HG02943 (cell line): ENCODE measurements at regions not wholly inside any gene's neighbourhood (a gene's known extent, or its start where the extent isn't known, plus 50 kb on each side); places are given as distances from the start of the nearest gene placed in this dataset.

Source experiments
- ATAC-seq: cut with Tn5 transposase; IDR thresholded peaks from one replicate; pipeline ENCODE4 v1.9.1; 2021; ENCODE audit warnings: mild to moderate bottlenecking, low read depth, moderate library complexity; ENCODE audit not compliant: unreplicated experiment

DNA sequence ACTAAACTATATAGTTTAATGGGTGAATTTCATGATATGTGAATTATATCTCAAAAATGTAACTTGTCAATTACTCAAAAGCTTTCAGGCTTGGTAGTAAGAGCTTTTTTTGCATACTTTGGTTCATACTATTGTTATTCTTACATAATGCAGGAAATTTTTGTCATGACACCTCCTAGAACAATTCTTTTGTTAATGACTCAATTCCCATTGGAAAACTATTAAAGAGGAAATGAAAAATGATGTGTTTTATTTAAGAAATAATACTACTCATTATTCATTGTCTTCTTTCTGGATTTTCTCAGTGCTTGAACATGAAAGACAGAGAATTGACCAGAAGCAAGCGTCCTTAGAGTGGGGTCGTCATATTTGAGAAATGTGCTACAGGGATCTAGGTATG is 196.4 kb upstream of the KCNJ16 start:
- ATAC-seq = no peak

DNA sequence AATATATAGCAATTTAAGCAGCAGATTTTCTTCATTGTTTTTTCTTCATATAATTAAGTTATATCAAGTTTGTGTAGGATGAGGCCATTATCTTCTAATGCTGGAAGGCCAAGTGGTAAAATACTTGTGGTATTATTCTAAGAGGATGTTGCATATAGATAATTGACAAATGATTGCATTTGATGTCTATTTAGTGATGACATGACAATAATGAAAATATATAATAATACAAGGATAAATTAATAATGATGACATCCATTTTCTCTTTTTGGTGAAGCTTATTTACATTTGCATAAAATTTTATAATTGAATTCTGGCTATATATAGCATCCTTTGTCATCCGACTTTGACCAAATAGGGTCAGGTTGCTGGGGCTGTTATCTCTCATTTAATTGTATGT is 195.4 kb upstream of the KCNJ16 start:
- no peak for ATAC-seq

DNA sequence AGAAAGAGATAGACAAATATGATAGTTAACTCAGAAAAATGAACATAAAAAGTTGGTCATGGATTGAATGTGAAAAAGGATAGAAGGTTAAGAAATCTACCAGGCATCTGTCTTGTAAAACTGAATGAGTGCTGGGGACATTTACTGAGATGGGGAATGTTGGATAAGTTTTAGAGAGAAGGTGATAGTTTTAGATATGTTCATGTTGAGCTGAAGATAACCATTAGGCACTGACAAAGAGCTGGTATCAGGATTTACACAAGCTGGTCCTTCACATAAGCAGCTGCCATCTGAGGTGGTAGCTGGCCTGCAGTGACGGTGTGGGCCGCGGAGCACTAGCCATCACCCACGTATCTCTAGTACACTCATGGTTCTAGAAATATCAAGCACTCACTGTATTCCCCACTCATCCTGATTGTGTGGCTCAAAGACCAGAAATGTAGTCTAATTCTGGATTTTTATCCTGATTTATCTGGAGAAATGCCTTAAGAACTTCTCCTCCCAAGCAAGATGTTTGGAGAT is 194.4 kb upstream of the KCNJ16 start:
- ATAC-seq = no peak

DNA sequence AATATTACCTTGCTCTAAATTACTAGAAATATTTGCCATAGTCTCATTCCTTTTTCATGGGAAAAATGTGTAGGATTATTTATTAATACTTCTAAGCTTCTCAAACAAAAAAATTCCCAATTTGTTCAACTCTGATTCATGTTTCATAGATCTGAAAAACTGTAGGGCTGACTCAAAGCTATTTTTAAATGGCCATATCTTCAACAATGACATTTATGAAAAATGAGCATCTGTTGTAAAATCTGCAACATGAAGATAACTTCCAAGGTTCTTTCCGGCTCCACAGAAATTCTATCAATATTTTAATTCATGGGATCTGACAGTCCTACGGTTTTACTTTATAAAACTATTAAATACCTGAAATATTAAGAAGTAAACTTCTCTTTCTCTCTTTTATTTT is 192.7 kb upstream of the KCNJ16 start:
- ATAC-seq = no peak

DNA sequence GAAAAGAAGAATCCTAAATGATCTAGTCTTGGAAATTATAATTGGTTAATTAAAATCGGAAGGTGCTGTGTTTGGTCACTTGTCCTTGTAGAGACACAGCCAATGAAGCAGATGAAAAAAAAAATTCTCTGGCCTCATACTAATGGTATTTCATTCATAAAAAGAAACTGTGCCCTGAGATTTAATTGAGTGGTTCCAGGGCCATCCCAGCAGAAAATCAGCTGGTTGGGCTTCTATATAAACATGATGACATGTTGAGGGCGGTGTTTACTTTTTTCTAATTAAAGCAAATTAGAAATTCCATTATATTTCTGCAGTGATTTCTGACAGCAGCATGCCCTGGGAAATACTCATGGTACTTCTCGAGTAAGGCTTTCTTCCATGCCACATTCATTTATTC is 191.9 kb upstream of the KCNJ16 start:
- no peak for ATAC-seq

DNA sequence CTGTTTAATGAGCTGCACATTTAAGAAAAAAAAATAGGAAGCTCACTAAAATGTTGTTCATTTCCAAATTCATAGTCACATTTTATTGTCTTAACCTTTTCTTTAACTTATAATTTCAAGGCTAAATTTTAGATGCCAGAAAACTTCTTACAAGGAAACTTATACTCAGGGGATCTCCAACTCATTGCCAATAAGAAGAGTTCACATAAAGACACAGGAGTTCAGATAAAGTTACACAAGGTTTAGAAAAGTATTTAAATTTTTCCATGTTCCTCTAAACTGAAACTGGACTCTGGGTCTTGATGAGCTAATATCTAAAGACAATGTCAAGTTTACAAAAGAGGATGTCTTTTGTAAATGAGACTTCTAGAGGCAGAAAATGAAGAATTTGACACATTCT is 190.7 kb upstream of the KCNJ16 start:
- ATAC-seq = no peak

DNA sequence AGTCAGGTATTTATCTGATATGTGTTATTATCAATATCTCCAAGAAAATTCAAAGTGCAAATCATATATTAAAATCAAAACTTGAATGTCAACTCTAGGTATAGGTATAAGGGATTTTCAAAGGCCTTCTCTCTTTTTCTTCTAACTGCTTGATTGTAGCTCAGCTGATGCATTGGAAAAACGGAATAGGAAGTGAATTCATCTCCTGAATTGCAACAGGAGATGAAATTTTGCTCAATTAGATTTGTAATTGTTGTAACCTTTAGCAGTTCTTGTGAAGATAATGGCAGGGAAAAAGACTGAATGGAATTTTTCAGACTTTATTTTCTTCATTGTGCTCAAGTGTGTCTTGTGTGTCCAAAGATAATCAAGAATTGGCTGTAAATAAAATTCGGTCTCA is 190.2 kb upstream of the KCNJ16 start:
- no peak for ATAC-seq

DNA sequence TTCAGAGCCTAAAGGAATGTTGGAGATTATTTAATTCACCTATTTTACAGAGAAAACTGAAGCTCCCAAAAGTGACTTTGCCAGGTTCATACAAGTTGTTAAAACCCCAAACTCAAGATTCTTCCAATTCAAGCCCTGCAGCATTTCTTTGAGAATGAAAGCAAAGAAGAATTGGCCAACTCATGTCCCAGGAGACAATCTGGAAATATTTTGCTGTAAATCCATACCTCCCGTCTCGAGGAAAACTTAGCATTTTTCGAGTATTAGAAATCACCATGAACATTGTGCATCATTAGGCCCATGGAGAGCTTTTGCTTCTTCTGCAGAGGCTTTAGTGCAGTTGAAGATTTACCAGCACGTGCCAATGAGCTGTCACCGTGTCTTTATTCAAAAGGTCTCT is 176.4 kb upstream of the KCNJ16 start:
- no peak for ATAC-seq

DNA sequence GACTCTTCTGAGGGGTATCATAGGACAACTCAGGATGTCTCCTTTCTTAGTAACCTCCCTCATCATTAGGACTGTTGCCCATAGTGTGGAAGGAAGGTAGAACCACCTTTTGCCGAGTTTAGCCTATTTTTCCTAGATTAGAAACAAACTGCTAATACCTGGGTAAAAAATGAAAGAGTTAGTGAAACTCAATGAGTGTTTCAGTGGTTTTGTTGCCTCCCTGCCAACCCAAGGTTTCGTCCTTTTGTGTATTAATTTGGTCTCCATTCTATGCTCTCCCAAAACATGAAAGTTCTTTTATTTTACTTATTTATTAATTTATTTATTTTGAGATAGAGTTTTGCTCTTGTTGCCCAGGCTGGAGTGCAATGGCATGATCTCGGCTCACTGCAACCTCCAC is 174.9 kb upstream of the KCNJ16 start:
- ATAC-seq = no peak

DNA sequence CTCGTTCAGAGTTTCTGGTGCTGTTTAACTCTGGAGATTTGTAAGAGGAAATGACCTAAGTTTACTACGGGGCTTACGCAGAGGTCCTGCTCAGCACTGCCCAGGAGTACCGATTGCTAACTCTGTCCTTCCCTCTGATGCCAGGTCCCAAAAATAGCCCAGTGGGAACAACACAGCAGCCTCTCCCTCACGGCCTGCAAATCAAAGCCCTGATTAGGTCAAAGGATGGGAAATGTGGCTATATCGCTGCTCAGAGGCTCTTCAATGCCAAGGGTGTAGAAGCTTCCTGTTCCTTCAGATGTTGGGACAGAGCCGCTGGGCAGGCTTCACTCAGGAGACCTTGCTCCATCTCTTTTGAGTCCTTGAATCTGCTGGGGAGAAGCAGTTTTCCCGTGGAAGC is 174.2 kb upstream of the KCNJ16 start:
- no peak for ATAC-seq

DNA sequence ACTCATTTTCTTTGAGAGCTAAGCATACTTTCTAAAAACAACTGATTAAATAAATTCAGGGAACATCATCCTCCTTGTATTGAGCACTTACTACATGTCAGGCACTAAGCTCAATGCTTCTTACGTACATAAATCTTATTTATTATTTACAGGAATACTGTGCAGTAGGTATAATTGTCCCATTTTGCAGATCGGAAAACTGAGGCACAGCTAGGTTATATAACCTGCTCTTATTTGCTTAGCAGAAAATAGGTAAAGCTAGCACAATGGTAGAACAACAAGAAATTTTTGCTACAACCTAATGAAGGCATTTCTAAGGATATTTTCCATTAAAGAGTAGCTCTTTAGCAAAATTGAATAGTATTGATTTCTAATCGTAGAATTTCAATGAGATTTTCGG is 168.7 kb upstream of the KCNJ16 start:
- ATAC-seq = no peak

DNA sequence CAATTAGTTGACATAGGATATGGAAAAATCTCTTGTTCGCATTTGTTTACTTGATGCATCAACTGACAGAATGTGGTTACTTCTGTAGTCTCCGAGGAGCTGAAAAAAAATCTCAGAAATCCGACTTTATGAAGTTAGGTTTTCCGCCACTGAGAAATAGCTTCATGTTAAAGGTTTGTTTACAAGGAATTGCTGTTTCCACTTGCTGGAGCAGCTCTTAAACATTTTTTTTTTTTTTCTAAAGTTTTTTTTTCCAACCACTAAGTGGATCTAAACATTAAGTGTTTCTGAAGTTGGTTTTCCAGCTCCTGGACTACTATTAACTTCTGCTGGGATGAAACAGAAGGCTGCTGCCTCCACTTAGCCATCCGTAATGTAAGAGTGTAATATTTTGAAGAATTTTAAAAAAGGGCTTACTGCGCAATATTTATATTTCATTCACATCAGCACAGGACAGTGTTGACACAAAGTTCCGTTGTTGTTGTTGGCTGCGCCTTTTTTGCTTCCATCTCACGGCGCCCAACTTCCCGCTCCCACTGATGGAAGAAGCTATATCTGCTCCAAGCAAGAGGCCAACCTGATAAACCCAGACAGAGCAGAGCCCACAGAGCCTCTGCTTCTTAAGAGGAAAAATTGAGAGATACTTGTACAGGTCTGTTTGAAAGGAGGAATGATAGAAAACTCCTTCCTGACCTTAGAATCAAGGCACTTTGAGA is 167.7 kb upstream of the KCNJ16 start:
- no peak for ATAC-seq

DNA sequence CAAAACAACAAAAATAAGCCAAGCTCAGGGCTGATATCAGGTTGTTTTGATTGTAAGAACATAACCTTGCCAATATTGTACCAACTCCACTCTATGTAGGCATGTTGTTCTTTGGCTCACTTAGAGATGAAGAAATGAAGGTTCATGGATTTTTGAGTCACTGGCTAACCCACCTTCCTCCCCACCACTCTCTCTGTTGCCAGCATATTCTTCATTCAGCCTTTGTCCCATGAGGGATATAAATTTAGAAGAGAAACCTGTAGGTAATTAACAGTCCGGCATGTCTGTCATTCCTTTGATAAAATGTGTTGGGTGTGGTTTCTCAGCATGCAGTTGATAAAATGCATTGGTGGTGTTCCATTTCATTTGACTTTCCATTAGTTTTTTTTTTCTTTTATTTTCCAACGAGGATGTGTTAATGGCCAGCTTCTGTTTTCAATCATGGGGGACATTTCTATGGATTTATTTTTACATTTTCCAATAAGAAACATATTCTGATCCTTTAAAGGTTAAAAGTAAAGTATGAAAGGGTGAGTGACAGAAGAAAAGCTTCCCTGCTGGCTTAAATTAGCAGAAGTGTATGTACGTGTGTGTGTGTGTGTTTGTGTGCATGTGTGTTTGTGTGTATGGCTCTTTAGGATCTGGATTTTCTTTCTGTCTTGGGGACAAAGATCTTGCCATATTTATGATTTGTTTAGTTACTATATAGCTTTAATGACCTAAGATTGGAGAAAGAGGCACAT is 166.2 kb upstream of the KCNJ16 start:
- ATAC-seq = no peak

DNA sequence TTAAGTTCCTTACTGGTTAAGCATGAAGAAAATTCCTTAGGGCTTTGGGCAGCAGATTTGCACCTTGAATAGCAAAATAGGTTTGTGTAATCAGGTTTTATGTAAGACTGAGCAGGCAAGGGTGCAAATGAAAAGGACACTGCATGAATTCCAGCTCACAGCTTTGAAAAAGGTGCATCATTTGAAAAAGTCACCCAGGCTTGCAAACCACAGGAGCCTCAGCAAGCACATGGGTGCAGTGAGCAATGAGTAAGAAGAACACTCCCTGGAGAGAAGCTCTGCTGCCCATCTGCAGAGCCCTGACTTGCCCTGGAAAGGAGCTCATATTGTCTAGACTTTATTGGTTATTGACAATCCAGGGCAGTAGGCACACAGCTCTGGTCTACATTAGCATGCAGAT is 165.6 kb upstream of the KCNJ16 start:
- ATAC-seq = no peak

DNA sequence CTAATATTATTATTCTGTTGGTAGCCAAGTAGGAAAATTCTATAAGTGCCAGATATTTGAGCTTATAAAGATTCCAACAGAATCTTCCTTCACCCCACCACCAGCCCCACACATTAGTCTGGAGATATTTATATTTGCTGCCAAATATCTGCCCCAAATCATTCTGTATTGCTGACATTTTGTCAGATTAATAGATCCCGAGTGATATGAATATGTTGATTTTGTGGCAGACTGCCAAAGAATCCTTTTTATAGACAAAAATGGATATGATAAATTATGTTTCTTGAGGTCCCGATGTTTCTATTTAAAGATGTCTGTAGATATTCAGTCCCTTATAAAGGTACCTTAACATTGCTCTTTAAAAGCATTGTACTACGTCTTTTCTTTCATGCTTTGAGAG is 162.2 kb upstream of the KCNJ16 start:
- ATAC-seq = no peak

DNA sequence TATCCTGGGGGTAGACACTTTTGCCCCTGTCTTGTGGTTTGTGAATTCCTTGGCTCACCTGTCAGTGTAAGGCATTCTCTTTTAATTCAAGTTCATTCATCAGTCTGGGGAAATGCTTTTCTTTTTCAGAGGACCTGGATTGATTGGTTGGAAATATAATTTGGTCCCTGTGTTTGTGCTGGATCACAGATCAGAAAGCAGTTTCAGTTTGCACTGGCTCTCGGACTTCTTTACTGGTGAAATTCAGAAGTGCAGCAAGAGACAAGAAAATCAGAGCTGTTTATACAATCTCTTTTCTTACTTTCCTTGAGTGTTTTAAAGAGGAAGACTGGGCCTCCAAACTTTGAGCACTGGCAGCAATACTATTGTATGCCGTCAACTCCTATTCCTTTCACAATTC is 161.8 kb upstream of the KCNJ16 start:
- ATAC-seq = no peak

DNA sequence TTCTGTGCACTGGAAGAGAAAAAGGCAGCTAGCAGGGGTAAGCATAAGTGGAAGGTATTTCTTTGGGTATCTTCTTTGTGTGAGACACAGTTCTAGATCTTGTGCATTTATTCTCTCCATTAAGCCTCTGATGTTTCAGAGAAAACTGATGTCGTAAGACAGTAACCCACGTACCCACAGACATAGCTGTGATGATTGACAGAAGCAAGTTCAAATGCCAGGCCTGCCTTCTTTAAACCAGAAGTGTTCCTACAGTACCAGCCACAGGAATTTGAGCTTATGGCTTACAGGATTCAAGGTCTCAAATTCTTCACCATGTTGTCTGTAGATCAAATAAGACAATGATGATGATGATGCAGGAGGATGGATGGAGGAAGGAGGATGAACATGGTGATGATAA is 161.4 kb upstream of the KCNJ16 start:
- ATAC-seq = no peak

DNA sequence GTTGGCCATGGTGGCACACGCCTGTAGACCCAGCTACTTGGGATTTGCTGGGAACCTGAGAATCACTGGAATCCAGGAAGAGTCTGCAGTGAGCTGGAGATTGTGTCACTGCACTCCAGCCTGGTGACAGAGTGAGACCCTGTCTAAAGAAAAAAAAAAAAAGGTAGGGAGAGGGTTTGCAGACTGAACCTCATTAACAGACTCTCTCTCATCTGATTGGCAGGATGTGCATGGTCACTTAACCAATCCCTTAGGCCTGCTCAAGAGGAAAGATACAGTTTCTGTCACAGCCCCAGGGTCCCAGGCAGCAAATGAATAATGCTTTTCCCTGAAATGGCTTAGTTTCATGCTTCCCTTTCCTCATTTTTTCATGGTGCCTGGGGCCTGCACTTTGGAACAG is 160.5 kb upstream of the KCNJ16 start:
- no peak for ATAC-seq

DNA sequence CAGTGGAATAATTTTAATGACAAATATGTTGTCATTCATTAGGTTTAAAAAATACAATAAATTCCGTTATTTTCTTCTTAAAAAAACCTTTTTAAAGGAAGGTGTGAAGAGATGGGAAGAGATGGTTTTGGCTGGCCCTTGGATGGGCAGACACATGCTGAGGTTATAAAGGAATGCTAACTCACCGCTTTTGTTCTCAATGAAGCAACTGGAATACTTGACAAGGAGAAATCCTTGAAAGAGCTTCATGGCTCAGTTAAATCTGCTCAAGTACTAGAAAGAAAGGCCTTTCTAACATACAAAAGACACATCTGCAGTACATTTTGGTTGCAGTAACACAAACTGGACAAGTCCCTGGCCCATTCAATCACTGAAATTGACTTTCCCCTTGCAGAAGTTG is 158.3 kb upstream of the KCNJ16 start:
- no peak for ATAC-seq

DNA sequence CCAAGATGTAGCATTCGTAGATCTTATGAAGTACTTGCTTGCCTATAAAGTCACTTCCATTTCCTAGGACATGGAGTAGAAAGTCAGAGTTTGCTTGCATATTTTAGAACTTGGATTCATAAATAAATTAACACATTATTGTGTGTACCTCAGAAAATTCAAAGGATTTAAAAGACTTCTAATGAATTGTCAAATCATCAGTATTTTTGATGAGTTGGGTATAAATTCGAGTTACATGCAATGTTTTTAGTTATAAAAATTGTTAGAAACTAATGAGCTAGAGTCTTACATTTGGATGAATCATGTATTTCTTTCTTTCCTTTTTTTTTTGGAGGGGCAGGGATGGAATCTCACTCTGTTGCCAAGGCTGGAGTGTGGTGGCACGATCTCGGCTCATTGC is 156.9 kb upstream of the KCNJ16 start:
- no peak for ATAC-seq

DNA sequence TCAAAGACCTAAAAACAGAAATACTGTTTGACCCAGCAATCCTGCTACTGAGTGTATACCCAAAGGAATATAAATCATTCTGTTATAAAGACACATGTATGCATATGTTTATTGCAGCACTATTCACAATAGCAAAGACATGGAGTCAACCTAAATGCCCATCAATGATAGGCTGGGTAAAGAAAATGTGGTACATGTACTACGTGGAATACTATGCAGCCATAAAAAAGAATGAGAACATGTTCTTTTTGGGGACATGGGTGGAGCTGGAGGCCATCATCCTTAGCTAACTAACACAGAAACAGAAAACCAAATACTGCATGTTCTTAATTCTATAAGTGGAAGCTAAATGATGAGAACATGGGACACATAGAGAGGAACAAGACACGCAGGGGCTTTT is 155.2 kb upstream of the KCNJ16 start:
- no peak for ATAC-seq

DNA sequence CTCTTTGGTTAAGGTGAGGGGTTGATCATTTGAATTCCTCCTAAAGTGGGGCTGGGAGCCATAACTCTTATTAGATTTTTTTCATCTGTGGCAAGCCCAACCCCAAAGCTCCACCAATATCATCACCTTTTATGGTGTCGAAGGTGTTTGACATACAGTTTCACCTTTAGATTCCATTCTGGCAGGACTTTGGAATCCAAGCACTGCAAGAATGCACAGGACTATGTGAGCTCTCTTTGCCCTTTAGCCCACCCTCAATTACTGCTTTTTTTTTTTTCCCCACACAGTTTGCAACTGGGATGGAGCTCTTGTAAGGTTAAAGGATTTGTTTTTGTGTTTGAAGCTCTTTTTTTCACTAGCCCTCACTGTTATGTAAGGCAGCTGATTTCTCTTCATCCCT is 154.0 kb upstream of the KCNJ16 start:
- no peak for ATAC-seq
